Testis (tissue), 2 donors: ENCODE measurements at regions not wholly inside any gene's neighbourhood (a gene's known extent, or its start where the extent isn't known, plus 50 kb on each side); places are given as distances from the start of the nearest gene placed in this dataset.

Source experiments
- DNase-seq: peaks from one replicate; pipeline ENCODE4 v3.0.0-alpha.2; 2019
- H3K27ac ChIP-seq, 2 donors: fragments of 200-600 bp; sonication (generic); one replicate each; pipeline ENCODE4 v1.5.1; 2019
- H3K27me3 ChIP-seq: fragments of 200-600 bp; sonication (generic); one replicate; pipeline ENCODE4 v1.5.1; 2019
- H3K36me3 ChIP-seq: fragments of 200-600 bp; sonication (generic); one replicate; pipeline ENCODE4 v1.5.1; 2017; ENCODE audit warnings: low read depth; ENCODE audit errors: missing control alignments
- H3K4me1 ChIP-seq: fragments of 200-600 bp; sonication (generic); one replicate; pipeline ENCODE4 v1.5.1; 2019
- H3K4me3 ChIP-seq, 2 donors: fragments of 200-600 bp; sonication (generic); one replicate each; pipeline ENCODE4 v1.5.1; 2017 to 2019
- H3K9me3 ChIP-seq: fragments of 200-600 bp; sonication (generic); one replicate; pipeline ENCODE4 v1.5.1; 2017
- POLR2A ChIP-seq: fragments of 450-650 bp; IDR thresholded peaks from one replicate; pipeline ENCODE4 v1.6.1; 2017; ENCODE audit warnings: antibody characterized with exemption, mild to moderate bottlenecking, moderate library complexity
- WGBS, 2 donors: methylation state at CpG; one replicate each; pipeline ENCODE4 v1.1.5; 2018; 5-methylcytosine and 5-hydroxymethylcytosine counted together
- intact Hi-C: fragments of 100-400 bp; cut with DNase I; formaldehyde crosslinking; loops from one replicate; pipeline ENCODE4 v1.15.1; 2023; ENCODE audit warnings: low total_unique reads
- TF ChIP-seq, protein P1 (sequence below), 3 experiments: fragments of 450-650 bp in 2 of 3; fragments of 200-600 bp in 1 of 3; sonication (generic) in 1 of 3; IDR thresholded peaks; one replicate each; pipeline ENCODE4 v1.5.1; 2016 to 2019; ENCODE audit warnings: antibody characterized with exemption in 3 of 3, mild to moderate bottlenecking in 2 of 3, moderate library complexity in 1 of 3

GRCh38 chr2:67650291-67651133 is 253.4 kb downstream of the ETAA1 start:
- Histone ChIP-seq H3K4me1 (peaks cover 17% of the 10 kb centered on the region), H3K27ac (peak overlapping the region in 1 of 2 donors; percentile 44)
- intact Hi-C loops: no loop called here

DNA sequence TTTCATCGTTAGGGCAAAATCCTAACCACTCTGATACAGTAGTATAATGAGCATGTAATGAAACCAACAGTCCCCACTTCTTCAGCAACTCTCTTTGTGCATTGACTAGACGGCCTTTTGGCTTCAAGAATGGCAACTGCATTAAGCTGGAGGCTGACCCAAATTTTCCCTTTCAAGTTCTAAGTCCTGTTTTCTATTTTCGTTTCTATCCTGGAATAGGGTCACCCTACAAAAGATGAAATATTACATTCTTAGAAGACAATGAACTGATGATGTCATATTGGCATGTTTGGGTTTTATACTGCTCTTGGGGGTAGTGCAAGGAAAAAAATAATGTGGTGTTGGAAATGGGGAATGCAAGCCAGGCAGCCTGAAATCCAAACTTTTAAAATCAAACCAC is 254.4 kb downstream of the ETAA1 start:
- DNase-seq: no peak
- Histone ChIP-seq H3K9me3 (no peaks in the 10 kb centered on the region), H3K36me3 (no peaks in the 10 kb centered on the region), H3K4me1 (peaks cover 17% of the 10 kb centered on the region), H3K4me3 (no peak overlapping the region), H3K27me3 (no peaks in the 10 kb centered on the region), H3K27ac (no peak overlapping the region)
- TF ChIP-seq, protein P1, sequence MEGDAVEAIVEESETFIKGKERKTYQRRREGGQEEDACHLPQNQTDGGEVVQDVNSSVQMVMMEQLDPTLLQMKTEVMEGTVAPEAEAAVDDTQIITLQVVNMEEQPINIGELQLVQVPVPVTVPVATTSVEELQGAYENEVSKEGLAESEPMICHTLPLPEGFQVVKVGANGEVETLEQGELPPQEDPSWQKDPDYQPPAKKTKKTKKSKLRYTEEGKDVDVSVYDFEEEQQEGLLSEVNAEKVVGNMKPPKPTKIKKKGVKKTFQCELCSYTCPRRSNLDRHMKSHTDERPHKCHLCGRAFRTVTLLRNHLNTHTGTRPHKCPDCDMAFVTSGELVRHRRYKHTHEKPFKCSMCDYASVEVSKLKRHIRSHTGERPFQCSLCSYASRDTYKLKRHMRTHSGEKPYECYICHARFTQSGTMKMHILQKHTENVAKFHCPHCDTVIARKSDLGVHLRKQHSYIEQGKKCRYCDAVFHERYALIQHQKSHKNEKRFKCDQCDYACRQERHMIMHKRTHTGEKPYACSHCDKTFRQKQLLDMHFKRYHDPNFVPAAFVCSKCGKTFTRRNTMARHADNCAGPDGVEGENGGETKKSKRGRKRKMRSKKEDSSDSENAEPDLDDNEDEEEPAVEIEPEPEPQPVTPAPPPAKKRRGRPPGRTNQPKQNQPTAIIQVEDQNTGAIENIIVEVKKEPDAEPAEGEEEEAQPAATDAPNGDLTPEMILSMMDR (IDR thresholded peaks at IDR 0.05): no peak
- no peak for TF ChIP-seq POLR2A
- WGBS, 2 donors: 50 to 51% methylated on average over 3 of the region's 3 CpGs
- intact Hi-C loops: no loop called here

More at GRCh38 chr2:67650291-67651133, 253.4 kb downstream of the ETAA1 start:
- Histone ChIP-seq H3K27me3 (no peaks in the 10 kb centered on the region), H3K36me3 (no peaks in the 10 kb centered on the region), H3K9me3 (no peaks in the 10 kb centered on the region), H3K4me3 (no peak overlapping the region)
- no peak for TF ChIP-seq POLR2A
- TF ChIP-seq, protein P1 (IDR thresholded peaks at IDR 0.05): peak in 2 of 3 experiments; percentile 55 to 61
- peak; percentile 88 for DNase-seq
- 22 to 26% methylated on average over 8 of the region's 8 CpGs for WGBS, 2 donors

DNA sequence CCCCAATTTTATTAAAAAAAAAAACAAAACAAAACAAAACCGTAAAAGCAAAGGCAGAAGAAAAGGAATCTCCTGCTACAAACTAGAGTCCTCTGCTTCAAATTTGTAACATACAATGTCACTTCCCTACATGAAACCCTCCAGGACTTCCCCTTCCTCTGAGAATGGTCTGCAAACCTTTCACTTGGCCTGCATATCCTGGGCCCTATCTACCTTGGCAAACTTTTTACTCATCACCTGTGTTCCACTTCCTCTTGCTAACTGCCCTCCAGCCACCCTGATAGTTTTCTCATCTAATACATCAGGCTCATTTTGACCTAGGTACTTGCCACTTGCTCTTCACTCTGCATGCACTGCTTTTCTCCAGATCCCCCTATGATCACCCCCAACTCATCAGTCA is 255.5 kb downstream of the ETAA1 start:
- H3K4me1 ChIP-seq: peaks cover 17% of the 10 kb centered on the region
- intact Hi-C loops: no loop called here
- no peaks in the 10 kb centered on the region for H3K36me3 ChIP-seq
- TF ChIP-seq POLR2A: no peak
- TF ChIP-seq, protein P1 (IDR thresholded peaks at IDR 0.05): no peak
- H3K9me3 ChIP-seq: no peaks in the 10 kb centered on the region
- no peaks in the 10 kb centered on the region for H3K27me3 ChIP-seq
- H3K4me3 ChIP-seq: no peak overlapping the region
- H3K27ac ChIP-seq: no peak overlapping the region
- 68 to 91% methylated on average over 1 of the region's 1 CpG for WGBS, 2 donors
- DNase-seq: no peak

GRCh38 chr2:67656875-67657274 is 259.7 kb downstream of the ETAA1 start:
- H3K36me3 ChIP-seq: no peaks in the 10 kb centered on the region
- WGBS, 2 donors: 67 to 69% methylated on average over 4 of the region's 4 CpGs
- H3K4me3 ChIP-seq: no peak overlapping the region
- TF ChIP-seq, protein P1 (IDR thresholded peaks at IDR 0.05): no peak
- no peak for TF ChIP-seq POLR2A
- no peaks in the 10 kb centered on the region for H3K27me3 ChIP-seq
- no peak overlapping the region for H3K27ac ChIP-seq
- no peaks in the 10 kb centered on the region for H3K4me1 ChIP-seq
- no peaks in the 10 kb centered on the region for H3K9me3 ChIP-seq
- intact Hi-C loops: no loop called here
- no peak for DNase-seq

DNA sequence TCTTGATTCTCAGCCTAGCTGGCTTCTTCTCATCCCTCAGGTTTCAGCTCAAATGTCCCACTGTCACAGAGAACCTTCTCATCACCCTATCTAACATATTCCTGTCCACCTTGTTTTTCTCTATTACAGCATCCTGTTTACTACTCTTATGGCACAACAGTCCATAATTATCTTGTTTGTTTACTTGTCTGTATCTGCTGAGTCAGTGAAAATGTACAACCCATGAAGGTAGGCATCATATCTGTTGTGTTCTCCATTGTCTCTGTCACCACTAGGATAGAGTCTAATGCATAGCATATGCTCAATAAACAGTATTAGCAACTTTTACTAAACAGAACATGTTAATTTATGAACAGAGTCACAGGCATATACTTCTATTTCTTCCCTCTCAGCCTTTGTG is 261.7 kb downstream of the ETAA1 start:
- TF ChIP-seq POLR2A: no peak
- TF ChIP-seq, protein P1 (IDR thresholded peaks at IDR 0.05): no peak
- intact Hi-C loops: no loop called here
- H3K4me1 ChIP-seq: no peaks in the 10 kb centered on the region
- no peaks in the 10 kb centered on the region for H3K9me3 ChIP-seq
- H3K27me3 ChIP-seq: no peaks in the 10 kb centered on the region
- no peak overlapping the region for H3K4me3 ChIP-seq
- no peak for DNase-seq
- H3K27ac ChIP-seq: no peak overlapping the region
- H3K36me3 ChIP-seq: no peaks in the 10 kb centered on the region
